ENCODE measurements at regions not wholly inside any gene's neighbourhood (a gene's known extent, or its start where the extent isn't known, plus 50 kb on each side); places are given as distances from the start of the nearest gene placed in this dataset.

GRCh38 chr4:103292959-103293358, 94.8 kb upstream of the CENPE start:
- Histone ChIP-seq H3K36me3 (ENCODE audit: insufficient read depth) (0 out of 2 replicates have a peak, but pooled peaks cover 4% of the 10 kb centered on the region), H3K9me2 (ENCODE audit: insufficient read depth) (no peaks in the 10 kb centered on the region), H3K27ac (ENCODE audit: low read depth) (no peak overlapping the region), H3K27me3 (ENCODE audit: insufficient read depth) (no peaks in the 10 kb centered on the region), H4K20me1 (replicated peaks; ENCODE audit: insufficient read depth) (no peaks in the 10 kb centered on the region), H3K4me2 (no peak overlapping the region), H3F3A (replicated peaks; ENCODE audit: low read depth) (no peaks in the 10 kb centered on the region), H3K4me3 (no peak overlapping the region), H3K79me2 (replicated peaks; ENCODE audit: insufficient read depth) (no peaks in the 10 kb centered on the region), H3K4me1 (ENCODE audit: insufficient read depth) (no peaks in the 10 kb centered on the region), H2AFZ (0 out of 2 replicates have a peak overlapping the region, but pooled peaks have one; percentile 49)
- no peak for DNase-seq (ENCODE audit: low spot score)
- no peaks in the 10 kb centered on the region for H3K4me1 Mint-ChIP-seq
- TF ChIP-seq ZNF114 (CRISPR knock-in tag; IDR thresholded peaks at IDR 0.05) (no peak), JUNB (IDR thresholded peaks at IDR 0.05; ENCODE audit: unreplicated experiment) (no peak), ZNF331 (CRISPR knock-in tag; IDR thresholded peaks at IDR 0.05; ENCODE audit: low read depth) (no peak), STAT1 (IDR thresholded peaks at IDR 0.05; ENCODE audit: unreplicated experiment) (no peak), POLR2AphosphoS5 (IDR thresholded peaks at IDR 0.05; ENCODE audit: low read depth) (no peak), CREB1 (CRISPR knock-in tag; IDR thresholded peaks at IDR 0.05; ENCODE audit: low read depth) (no peak), NANOG (IDR thresholded peaks at IDR 0.05; ENCODE audit: borderline replicate concordance) (no peak), ZNF462 (CRISPR knock-in tag; IDR thresholded peaks at IDR 0.05) (no peak), REST (IDR thresholded peaks at IDR 0.05; ENCODE audit: unreplicated experiment) (no peak), CTCF (conservative IDR thresholded peaks at IDR 0.05; ENCODE audit: low read depth in 2 of 2) (no peak), ETS1 (IDR thresholded peaks at IDR 0.05) (no peak), EZH2 (IDR thresholded peaks at IDR 0.05; ENCODE audit: low read depth, unreplicated experiment) (no peak), EZH2phosphoT487 (IDR thresholded peaks at IDR 0.05; ENCODE audit: unreplicated experiment) (no peak)
- no peaks in the 10 kb centered on the region; the same call in 1 of the 3 replicates for H3K9me3 Mint-ChIP-seq
- H3K27ac Mint-ChIP-seq = 0 out of 2 replicates have a peak overlapping the region, but pooled peaks have one; percentile 4
- no peak overlapping the region for H3K4me3 Mint-ChIP-seq
- ATAC-seq = no peak
- H3K27me3 Mint-ChIP-seq (ENCODE audit: insufficient read depth, low read depth, poor library complexity) = no peaks in the 10 kb centered on the region
- 0 out of 3 replicates have a peak, but pooled peaks cover 3% of the 10 kb centered on the region for H3K36me3 Mint-ChIP-seq (ENCODE audit: low read depth)
